ENCODE measurements at regions not wholly inside any gene's neighbourhood (a gene's known extent, or its start where the extent isn't known, plus 50 kb on each side); places are given as distances from the start of the nearest gene placed in this dataset.

DNA sequence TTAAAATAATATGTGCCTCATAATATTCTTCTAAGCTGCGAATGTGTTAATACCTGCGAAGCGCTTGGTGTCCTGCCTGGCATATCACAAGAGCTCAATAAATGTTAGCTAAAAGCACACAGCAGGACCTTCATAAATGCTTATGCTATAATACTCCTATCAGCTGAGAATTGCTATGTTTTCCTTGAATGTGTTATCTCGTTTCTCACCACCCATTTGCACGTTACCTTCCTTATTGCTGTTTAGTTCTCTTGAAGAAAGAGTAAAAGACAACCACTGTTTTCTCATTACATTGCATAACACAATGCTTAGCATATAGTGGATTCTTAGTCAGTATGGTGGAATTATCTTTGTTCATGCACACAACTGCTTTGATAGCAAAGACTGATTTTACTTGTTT is 76.6 kb downstream of the EDN1 start:
- TF ChIP-seq, protein P1, sequence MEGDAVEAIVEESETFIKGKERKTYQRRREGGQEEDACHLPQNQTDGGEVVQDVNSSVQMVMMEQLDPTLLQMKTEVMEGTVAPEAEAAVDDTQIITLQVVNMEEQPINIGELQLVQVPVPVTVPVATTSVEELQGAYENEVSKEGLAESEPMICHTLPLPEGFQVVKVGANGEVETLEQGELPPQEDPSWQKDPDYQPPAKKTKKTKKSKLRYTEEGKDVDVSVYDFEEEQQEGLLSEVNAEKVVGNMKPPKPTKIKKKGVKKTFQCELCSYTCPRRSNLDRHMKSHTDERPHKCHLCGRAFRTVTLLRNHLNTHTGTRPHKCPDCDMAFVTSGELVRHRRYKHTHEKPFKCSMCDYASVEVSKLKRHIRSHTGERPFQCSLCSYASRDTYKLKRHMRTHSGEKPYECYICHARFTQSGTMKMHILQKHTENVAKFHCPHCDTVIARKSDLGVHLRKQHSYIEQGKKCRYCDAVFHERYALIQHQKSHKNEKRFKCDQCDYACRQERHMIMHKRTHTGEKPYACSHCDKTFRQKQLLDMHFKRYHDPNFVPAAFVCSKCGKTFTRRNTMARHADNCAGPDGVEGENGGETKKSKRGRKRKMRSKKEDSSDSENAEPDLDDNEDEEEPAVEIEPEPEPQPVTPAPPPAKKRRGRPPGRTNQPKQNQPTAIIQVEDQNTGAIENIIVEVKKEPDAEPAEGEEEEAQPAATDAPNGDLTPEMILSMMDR (IDR thresholded peaks at IDR 0.05), result no peak
- TF ChIP-seq EZH2 (IDR thresholded peaks at IDR 0.05; ENCODE audit: borderline replicate concordance, insufficient read depth, low read depth, low read length, poor library complexity, severe bottlenecking), result no peak
